H1 (cell line): ENCODE measurements at regions not wholly inside any gene's neighbourhood (a gene's known extent, or its start where the extent isn't known, plus 50 kb on each side); places are given as distances from the start of the nearest gene placed in this dataset.
"Not testable (repeated sequence)": the region's sequence is repeated elsewhere in the genome, so short reads cannot be mapped to it uniquely, and the experiment has no call there.

Source experiments
- CTCF ChIA-PET: fragments of 300-600 bp; sonication (Branson Sonifier 250); formaldehyde crosslinking; loops from one replicate; lab custom pipeline; 2021; ENCODE audit not compliant: partially characterized antibody; lab: Charles Lee
- POLR2A ChIA-PET: fragments of 300-600 bp; sonication (Branson Sonifier 250); formaldehyde crosslinking; loops from one replicate; lab custom pipeline; 2021; ENCODE audit warnings: inconsistent platforms; ENCODE audit not compliant: partially characterized antibody; lab: Charles Lee
- DNase-seq, 2 experiments: peaks; one replicate each; pipeline versions ENCODE4 v3.0.0 to v3.0.0-alpha.2; 2010 to 2022; ENCODE audit warnings: low spot score in 2 of 2, low read depth in 1 of 2, mixed read lengths in 1 of 2
- FAIRE-seq: peaks from 2 replicates; lab custom pipeline; 2011; peaks lifted over from hg19 to GRCh38; lab: Jason Lieb, UNC
- H2AFZ ChIP-seq: 2 replicates; pipeline ENCODE4 v1.8.1; 2012; ENCODE audit warnings: low read length, inconsistent platforms
- H2AK5ac ChIP-seq: 2 replicates; pipeline ENCODE4 v1.6.1; 2013; ENCODE audit warnings: low read depth, low read length
- H2BK120ac ChIP-seq: replicated peaks from 2 replicates; pipeline ENCODE3; 2013; ENCODE audit warnings: low read depth, low read length, inconsistent platforms
- H2BK12ac ChIP-seq: 2 replicates; pipeline ENCODE4 v1.6.1; 2013; ENCODE audit warnings: low read depth, low read length
- H2BK15ac ChIP-seq: 2 replicates; pipeline ENCODE4 v1.6.1; 2013; ENCODE audit warnings: low read length
- H2BK20ac ChIP-seq: 2 replicates; pipeline ENCODE4 v1.6.1; 2013; ENCODE audit warnings: low read length
- H2BK5ac ChIP-seq: 2 replicates; pipeline ENCODE4 v1.6.1; 2013; ENCODE audit warnings: low read depth, low read length
- H3K14ac ChIP-seq: 2 replicates; pipeline ENCODE4 v1.6.1; 2013; ENCODE audit warnings: inconsistent platforms; ENCODE audit not compliant: insufficient read length
- H3K18ac ChIP-seq: 2 replicates; pipeline ENCODE4 v1.6.1; 2013; ENCODE audit warnings: low read length; ENCODE audit errors: extremely low read depth
- H3K23ac ChIP-seq: 2 replicates; pipeline ENCODE4 v1.6.1; 2013; ENCODE audit warnings: inconsistent platforms; ENCODE audit not compliant: insufficient read length
- H3K23me2 ChIP-seq: 2 replicates; pipeline ENCODE4 v1.6.1; 2013; ENCODE audit warnings: low read depth, low read length
- H3K27ac ChIP-seq: 2 replicates; pipeline ENCODE4 v1.6.1; 2011; ENCODE audit warnings: low read depth, low read length, inconsistent platforms
- H3K27me3 ChIP-seq, 4 experiments: replicated peaks in 1 of 4; 1 replicate in 1 of 4; 2 replicates in 3 of 4; pipeline versions ENCODE4 v1.6.1 to v1.8.1; 2011 to 2013; ENCODE audit warnings: low read length in 3 of 4, mild to moderate bottlenecking in 3 of 4, inconsistent platforms in 2 of 4, mixed read lengths in 2 of 4, moderate library complexity in 1 of 4; ENCODE audit not compliant: control insufficient read depth in 3 of 4, insufficient read depth in 3 of 4; ENCODE audit errors: extremely low read depth in 1 of 4
- H3K36me3 ChIP-seq, 4 experiments: 2 replicates each; pipeline versions ENCODE4 v1.6.1 to v1.8.1; 2011 to 2013; ENCODE audit warnings: mild to moderate bottlenecking in 4 of 4, low read length in 3 of 4, moderate library complexity in 2 of 4, control low read depth in 1 of 4, inconsistent platforms in 1 of 4; ENCODE audit not compliant: insufficient read depth in 4 of 4, control insufficient read depth in 2 of 4
- H3K4ac ChIP-seq: replicated peaks from 2 replicates; pipeline ENCODE3; 2013; ENCODE audit warnings: low read length, low read depth, mixed read lengths, inconsistent platforms; ENCODE audit not compliant: insufficient read length
- H3K4me1 ChIP-seq, 4 experiments: replicated peaks in 1 of 4; 1 replicate in 1 of 4; 2 replicates in 3 of 4; pipeline versions ENCODE4 v1.6.1 to v1.8.1; 2011 to 2013; ENCODE audit warnings: low read length in 3 of 4, inconsistent platforms in 2 of 4, mixed read lengths in 1 of 4; ENCODE audit not compliant: insufficient read depth in 4 of 4, control insufficient read depth in 3 of 4
- H3K4me2 ChIP-seq, 2 experiments: 2 replicates each; pipeline versions ENCODE4 v1.6.1 to v1.8.1; 2011 to 2013; ENCODE audit warnings: low read depth in 2 of 2, low read length in 2 of 2, control low read depth in 1 of 2, inconsistent platforms in 1 of 2, mild to moderate bottlenecking in 1 of 2; ENCODE audit not compliant: insufficient read depth in 1 of 2
- H3K4me3 ChIP-seq, 4 experiments: fragments of 200-600, 300-600 bp in 1 of 4; sonication (generic), shearing (Covaris generic), sonication (Bioruptor Twin) in 1 of 4; 2 replicates each; pipeline versions ENCODE4 v1.5.1 to v1.8.1; 2011 to 2016; ENCODE audit warnings: low read length in 4 of 4, low read depth in 3 of 4, control low read depth in 2 of 4, inconsistent platforms in 2 of 4, mild to moderate bottlenecking in 2 of 4, mixed read lengths in 1 of 4, moderate library complexity in 1 of 4; ENCODE audit not compliant: insufficient read depth in 2 of 4; ENCODE audit errors: extremely low read depth in 1 of 4
- H3K56ac ChIP-seq: replicated peaks from 2 replicates; pipeline ENCODE3; 2013; ENCODE audit warnings: low read depth, mild to moderate bottlenecking, mixed read lengths, low read length, inconsistent platforms; ENCODE audit not compliant: insufficient read length
- H3K79me1 ChIP-seq: 2 replicates; pipeline ENCODE4 v1.6.1; 2013; ENCODE audit warnings: low read depth, low read length, control low read depth
- H3K79me2 ChIP-seq, 2 experiments: 2 replicates each; pipeline versions ENCODE4 v1.6.1 to v1.8.1; 2012 to 2013; ENCODE audit warnings: low read length in 2 of 2, mild to moderate bottlenecking in 2 of 2, inconsistent platforms in 1 of 2; ENCODE audit not compliant: insufficient read depth in 2 of 2, control insufficient read depth in 1 of 2
- H3K9ac ChIP-seq, 4 experiments: replicated peaks in 1 of 4; 1 replicate in 1 of 4; 2 replicates in 3 of 4; pipeline versions ENCODE4 v1.6.1 to v1.8.1; 2011 to 2013; ENCODE audit warnings: low read depth in 3 of 4, low read length in 3 of 4, control low read depth in 2 of 4, mild to moderate bottlenecking in 2 of 4, moderate library complexity in 2 of 4, inconsistent platforms in 1 of 4; ENCODE audit errors: extremely low read depth in 1 of 4
- H3K9me3 ChIP-seq, 2 experiments: 2 replicates each; pipeline versions ENCODE4 v1.6.1 to v1.8.1; 2012 to 2013; ENCODE audit warnings: mild to moderate bottlenecking in 2 of 2, moderate library complexity in 2 of 2, control low read depth in 1 of 2, inconsistent platforms in 1 of 2, low read depth in 1 of 2, low read length in 1 of 2, mixed read lengths in 1 of 2; ENCODE audit not compliant: insufficient read depth in 2 of 2
- H4K20me1 ChIP-seq, 2 experiments: replicated peaks in 1 of 2; 2 replicates each; pipeline versions ENCODE3 to v1.8.1; 2011 to 2013; ENCODE audit warnings: inconsistent platforms in 2 of 2, low read length in 2 of 2, mild to moderate bottlenecking in 1 of 2; ENCODE audit not compliant: insufficient read depth in 2 of 2, control insufficient read depth in 1 of 2
- H4K5ac ChIP-seq: 2 replicates; pipeline ENCODE4 v1.6.1; 2013; ENCODE audit warnings: low read length, low read depth, mixed read lengths, inconsistent platforms; ENCODE audit not compliant: insufficient read length
- H4K8ac ChIP-seq: 2 replicates; pipeline ENCODE4 v1.8.0; 2013; ENCODE audit warnings: mild to moderate bottlenecking, moderate library complexity, low read length, inconsistent platforms; ENCODE audit not compliant: insufficient read depth; ENCODE audit errors: extremely low read depth
- H4K91ac ChIP-seq: replicated peaks from 2 replicates; pipeline ENCODE3; 2013; ENCODE audit warnings: low read length, mixed read lengths, inconsistent platforms; ENCODE audit not compliant: insufficient read length
- WGBS, 2 experiments: shearing (Covaris generic) in 1 of 2; methylation state at CpG; one replicate each; pipeline versions ENCODE4 v1.1.6 to v1.1.7; 2013 to 2015; ENCODE audit warnings: low lambda C conversion rate in 2 of 2, mixed read lengths in 2 of 2, inconsistent platforms in 1 of 2, low coverage in 1 of 2, missing lambda C conversion rate in 1 of 2; ENCODE audit not compliant: insufficient replicate concordance in 2 of 2, insufficient coverage in 1 of 2, insufficient read length in 1 of 2; ENCODE audit errors: extremely low coverage in 1 of 2, missing lambda C conversion rate in 1 of 2; 5-methylcytosine and 5-hydroxymethylcytosine counted together

GRCh38 chr16:60647388-60647787, 1388.8 kb downstream of the CDH8 start:
- H2BK120ac ChIP-seq, H2BK20ac ChIP-seq, H3K23me2 ChIP-seq, H3K56ac ChIP-seq, CTCF ChIA-PET, H3K4me1 ChIP-seq, H3K4me2 ChIP-seq, FAIRE-seq, H3K27ac ChIP-seq, H3K4me3 ChIP-seq, H2BK5ac ChIP-seq, H2BK15ac ChIP-seq, POLR2A ChIA-PET, H3K14ac ChIP-seq, H3K79me1 ChIP-seq, DNase-seq, H3K36me3 ChIP-seq, H3K18ac ChIP-seq, H2AK5ac ChIP-seq, H2AFZ ChIP-seq, H3K9me3 ChIP-seq, H3K27me3 ChIP-seq, H2BK12ac ChIP-seq, H4K5ac ChIP-seq, H4K8ac ChIP-seq, H4K20me1 ChIP-seq, H4K91ac ChIP-seq, H3K23ac ChIP-seq, H3K4ac ChIP-seq, H3K9ac ChIP-seq, H3K79me2 ChIP-seq: not testable (repeated sequence)
- WGBS, 2 experiments, result 78% methylated on average over 19 of the region's 19 CpGs; no CpG with 5 or more reads in 1 of the 2 experiments
